SK-N-SH (cell line): ENCODE measurements at regions not wholly inside any gene's neighbourhood (a gene's known extent, or its start where the extent isn't known, plus 50 kb on each side); places are given as distances from the start of the nearest gene placed in this dataset.

Source experiments
- CTCF ChIA-PET: fragments of 300-600, 350-600 bp; formaldehyde crosslinking; extraction: SDS; loops from one replicate; lab custom pipeline; 2021; lab: Yijun Ruan, JAX
- POLR2A ChIA-PET: fragments of 350-600 bp; sonication (Branson Sonifier 250); formaldehyde crosslinking; extraction: SDS; loops from one replicate; lab custom pipeline; 2020; ENCODE audit warnings: antibody characterized with exemption, inconsistent platforms; lab: Yijun Ruan, JAX
- DNase-seq: peaks from one replicate; pipeline ENCODE4 v3.0.0; 2012
- H2AFZ ChIP-seq: fragments of 200-600 bp; sonication (generic); 2 replicates; pipeline ENCODE4 v1.8.1; 2016; ENCODE audit warnings: antibody characterized with exemption, mild to moderate bottlenecking, low read depth
- H3F3A ChIP-seq: fragments of 200-600 bp; sonication (generic); replicated peaks from 2 replicates; pipeline ENCODE3; 2016; ENCODE audit warnings: antibody characterized with exemption, mild to moderate bottlenecking; ENCODE audit not compliant: insufficient read depth
- H3K27ac ChIP-seq, 2 experiments: fragments of 200-500 bp in 1 of 2; fragments of 200-600 bp in 1 of 2; sonication (Bioruptor generic) in 1 of 2; sonication (generic), shearing (Covaris generic) in 1 of 2; 2 replicates each; pipeline versions ENCODE4 v1.5.1 to v1.6.1; 2014 to 2016; ENCODE audit warnings: low read depth in 2 of 2, inconsistent platforms in 1 of 2, low read length in 1 of 2, mild to moderate bottlenecking in 1 of 2, mixed read lengths in 1 of 2
- H3K27me3 ChIP-seq: fragments of 200-600 bp; sonication (generic), shearing (Covaris generic); 2 replicates; pipeline ENCODE4 v1.6.1; 2016; ENCODE audit warnings: mixed run types; ENCODE audit not compliant: insufficient read depth
- H3K36me3 ChIP-seq, 2 experiments: fragments of 200-500 bp in 1 of 2; fragments of 200-600 bp in 1 of 2; sonication (Bioruptor generic) in 1 of 2; sonication (generic) in 1 of 2; replicated peaks in 1 of 2; 2 replicates each; pipeline versions ENCODE3 to v1.5.1; 2014 to 2016; ENCODE audit warnings: low read length in 1 of 2, mild to moderate bottlenecking in 1 of 2; ENCODE audit not compliant: insufficient read depth in 2 of 2, control insufficient read depth in 1 of 2
- H3K4me1 ChIP-seq, 2 experiments: fragments of 200-500 bp in 1 of 2; fragments of 200-600 bp in 1 of 2; sonication (Bioruptor generic) in 1 of 2; sonication (generic), shearing (Covaris generic) in 1 of 2; 2 replicates each; pipeline versions ENCODE4 v1.5.1 to v1.6.1; 2014 to 2016; ENCODE audit warnings: low read depth in 1 of 2, low read length in 1 of 2, mixed run types in 1 of 2; ENCODE audit not compliant: insufficient read depth in 2 of 2, control insufficient read depth in 1 of 2
- H3K4me2 ChIP-seq: fragments of 200-600 bp; sonication (generic), shearing (Covaris generic); 2 replicates; pipeline ENCODE4 v1.6.1; 2017; ENCODE audit warnings: mixed run types
- H3K4me3 ChIP-seq, 2 experiments: fragments of 200-500 bp in 1 of 2; fragments of 200-600 bp in 1 of 2; sonication (Bioruptor generic) in 1 of 2; sonication (generic), shearing (Covaris generic) in 1 of 2; 2 replicates each; pipeline versions ENCODE4 v1.5.1 to v1.8.1; 2014 to 2016; ENCODE audit warnings: low read depth in 2 of 2, inconsistent platforms in 1 of 2, low read length in 1 of 2, mild to moderate bottlenecking in 1 of 2, mixed read lengths in 1 of 2, moderate library complexity in 1 of 2
- H3K79me2 ChIP-seq: fragments of 200-600 bp; sonication (generic); 2 replicates; pipeline ENCODE4 v1.8.1; 2017; ENCODE audit warnings: mild to moderate bottlenecking; ENCODE audit not compliant: insufficient read depth
- H3K9ac ChIP-seq: fragments of 200-600 bp; sonication (generic); 2 replicates; pipeline ENCODE4 v1.6.1; 2017; ENCODE audit warnings: mixed run types
- H3K9me2 ChIP-seq: fragments of 200-600 bp; sonication (generic); 2 replicates; pipeline ENCODE4 v1.6.1; 2017; ENCODE audit warnings: mixed run types
- H3K9me3 ChIP-seq: fragments of 200-600 bp; sonication (generic); 2 replicates; pipeline ENCODE4 v1.6.1; 2017; ENCODE audit warnings: mixed run types, mild to moderate bottlenecking, moderate library complexity
- H4K20me1 ChIP-seq: fragments of 200-600 bp; sonication (generic); 2 replicates; pipeline ENCODE4 v1.6.1; 2017; ENCODE audit warnings: mild to moderate bottlenecking, mixed run types; ENCODE audit not compliant: insufficient read depth
- FOSL2 ChIP-seq: IDR thresholded peaks from 2 replicates; pipeline ENCODE4 v1.4.0; 2012; ENCODE audit warnings: low read depth, mild to moderate bottlenecking, moderate library complexity, borderline replicate concordance
- FOXM1 ChIP-seq: IDR thresholded peaks from 2 replicates; pipeline ENCODE4 v1.4.0; 2012; ENCODE audit warnings: low read depth, mild to moderate bottlenecking
- GABPA ChIP-seq: IDR thresholded peaks from 2 replicates; pipeline ENCODE4 v1.4.0; 2012; ENCODE audit warnings: low read depth, mild to moderate bottlenecking
- NFIC ChIP-seq: IDR thresholded peaks from 2 replicates; pipeline ENCODE4 v1.4.0; 2012; ENCODE audit warnings: borderline replicate concordance
- POLR2AphosphoS5 ChIP-seq: IDR thresholded peaks from 2 replicates; pipeline ENCODE4 v1.6.1; 2012; ENCODE audit warnings: low read depth, low read length
- RAD21 ChIP-seq: IDR thresholded peaks from 2 replicates; pipeline ENCODE4 v1.6.1; 2012; ENCODE audit warnings: mild to moderate bottlenecking, low read length
- REST ChIP-seq: IDR thresholded peaks from 2 replicates; pipeline ENCODE4 v1.6.1; 2012; ENCODE audit warnings: mild to moderate bottlenecking, low read depth, low read length, moderate library complexity
- RFX5 ChIP-seq: IDR thresholded peaks from 2 replicates; pipeline ENCODE4 v1.6.1; 2012; ENCODE audit warnings: mild to moderate bottlenecking, improper control_type of control experiment, low read length
- SMC3 ChIP-seq: IDR thresholded peaks from 2 replicates; pipeline ENCODE4 v1.6.1; 2012; ENCODE audit warnings: low read depth, low read length, improper control_type of control experiment
- TCF12 ChIP-seq: IDR thresholded peaks from 2 replicates; pipeline ENCODE4 v1.4.0; 2012
- YY1 ChIP-seq: IDR thresholded peaks from 2 replicates; pipeline ENCODE4 v1.4.0; 2012; ENCODE audit warnings: low read depth, mild to moderate bottlenecking
- WGBS: methylation state at CpG from one replicate; pipeline ENCODE4 v1.1.6; 2017; ENCODE audit warnings: low lambda C conversion rate; 5-methylcytosine and 5-hydroxymethylcytosine counted together
- TF ChIP-seq, protein P1 (sequence below): IDR thresholded peaks from 2 replicates; pipeline ENCODE4 v1.4.0; 2012; ENCODE audit warnings: low read depth
- TF ChIP-seq, protein P2 (sequence below): fragments of 150-350 bp; IDR thresholded peaks from 2 replicates; pipeline ENCODE4 v1.6.1; 2017; ENCODE audit warnings: antibody characterized with exemption, low read length, low read depth, borderline replicate concordance
- TF ChIP-seq, protein P3 (sequence below): IDR thresholded peaks from 2 replicates; pipeline ENCODE4 v1.4.0; 2012; ENCODE audit warnings: low read depth, borderline replicate concordance
- TF ChIP-seq, protein P4 (sequence below): IDR thresholded peaks from 2 replicates; pipeline ENCODE4; 2012

GRCh38 chr2:146817613-146818012 lies 1027.2 kb upstream of the ACVR2A start:
- H3K4me3 ChIP-seq: no peak overlapping the region
- no peaks in the 10 kb centered on the region for H3K36me3 ChIP-seq
- no peaks in the 10 kb centered on the region for H3K79me2 ChIP-seq
- H3K9ac ChIP-seq: no peak overlapping the region
- DNase-seq: no peak
- H3K4me2 ChIP-seq: no peak overlapping the region
- no peaks in the 10 kb centered on the region for H4K20me1 ChIP-seq
- no peaks in the 10 kb centered on the region for H3F3A ChIP-seq
- no peaks in the 10 kb centered on the region for H3K9me2 ChIP-seq
- H3K4me1 ChIP-seq: no peaks in the 10 kb centered on the region; a peak in 1 of 4 replicates
- H3K9me3 ChIP-seq: no peaks in the 10 kb centered on the region
- CTCF ChIA-PET: interaction anchor here (0.6 kb wide), 1 partner anchor 1664 kb away, joined by 3 read pairs; no protein-coding TSS in a partner anchor
- H2AFZ ChIP-seq: no peak overlapping the region
- no peak for TF ChIP-seq GABPA
- TF ChIP-seq RAD21: no peak
- WGBS: 43% methylated on average over 1 of the region's 1 CpG
- H3K27ac ChIP-seq: no peak overlapping the region
- POLR2A ChIA-PET: no interaction called here
- H3K27me3 ChIP-seq: no peaks in the 10 kb centered on the region

DNA sequence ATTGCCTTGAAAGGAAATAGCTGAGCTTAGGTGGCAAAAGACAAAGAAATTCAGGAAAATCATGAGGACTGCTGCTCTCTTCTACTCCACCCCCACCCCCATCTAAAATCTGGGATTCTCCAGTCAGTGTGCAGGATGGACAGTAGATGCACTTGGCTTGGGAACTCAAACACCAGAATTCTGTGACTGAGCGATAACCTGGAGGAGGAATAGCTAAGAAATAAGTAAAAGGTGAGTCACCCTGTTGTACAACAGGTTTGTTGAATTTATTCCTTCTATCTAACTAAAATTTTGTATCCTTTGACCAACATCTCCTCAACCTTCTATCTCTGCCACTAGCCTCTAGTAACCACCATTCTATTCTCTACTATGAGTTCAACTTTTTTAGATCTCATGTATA lies 1029.9 kb upstream of the ACVR2A start:
- no peak overlapping the region for H3K9ac ChIP-seq
- ChIA-PET CTCF (no interaction called here), POLR2A (interaction anchor here (0.6 kb wide), 1 partner anchor 116 kb away, joined by 3 read pairs; no protein-coding TSS in a partner anchor)
- H3K4me3 ChIP-seq: no peak overlapping the region
- H3K4me2 ChIP-seq: no peak overlapping the region
- H3K36me3 ChIP-seq: no peaks in the 10 kb centered on the region
- TF ChIP-seq POLR2AphosphoS5: no peak
- TF ChIP-seq RFX5: no peak
- no peak for TF ChIP-seq GABPA
- TF ChIP-seq, protein P1, sequence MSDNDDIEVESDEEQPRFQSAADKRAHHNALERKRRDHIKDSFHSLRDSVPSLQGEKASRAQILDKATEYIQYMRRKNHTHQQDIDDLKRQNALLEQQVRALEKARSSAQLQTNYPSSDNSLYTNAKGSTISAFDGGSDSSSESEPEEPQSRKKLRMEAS: no peak
- TF ChIP-seq, protein P2, sequence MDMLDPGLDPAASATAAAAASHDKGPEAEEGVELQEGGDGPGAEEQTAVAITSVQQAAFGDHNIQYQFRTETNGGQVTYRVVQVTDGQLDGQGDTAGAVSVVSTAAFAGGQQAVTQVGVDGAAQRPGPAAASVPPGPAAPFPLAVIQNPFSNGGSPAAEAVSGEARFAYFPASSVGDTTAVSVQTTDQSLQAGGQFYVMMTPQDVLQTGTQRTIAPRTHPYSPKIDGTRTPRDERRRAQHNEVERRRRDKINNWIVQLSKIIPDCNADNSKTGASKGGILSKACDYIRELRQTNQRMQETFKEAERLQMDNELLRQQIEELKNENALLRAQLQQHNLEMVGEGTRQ: no peak
- TF ChIP-seq SMC3: no peak
- no peaks in the 10 kb centered on the region for H3K9me2 ChIP-seq
- no peaks in the 10 kb centered on the region for H3K79me2 ChIP-seq
- H3K27me3 ChIP-seq: no peaks in the 10 kb centered on the region
- DNase-seq: no peak
- no peak overlapping the region for H2AFZ ChIP-seq
- 27% methylated on average over 1 of the region's 1 CpG for WGBS
- no peaks in the 10 kb centered on the region for H3K9me3 ChIP-seq
- H3F3A ChIP-seq: no peaks in the 10 kb centered on the region
- H4K20me1 ChIP-seq: no peaks in the 10 kb centered on the region
- no peaks in the 10 kb centered on the region for H3K4me1 ChIP-seq
- H3K27ac ChIP-seq: no peak overlapping the region

GRCh38 chr2:146807568-146808168 lies 1037.2 kb upstream of the ACVR2A start:
- H3K79me2 ChIP-seq: no peaks in the 10 kb centered on the region
- H3K36me3 ChIP-seq: no peaks in the 10 kb centered on the region
- no peak overlapping the region for H3K4me3 ChIP-seq
- no peaks in the 10 kb centered on the region for H3K9me3 ChIP-seq
- H3K9ac ChIP-seq: no peak overlapping the region
- no peak overlapping the region for H2AFZ ChIP-seq
- no peaks in the 10 kb centered on the region for H3F3A ChIP-seq
- CTCF ChIA-PET: no interaction called here
- WGBS: 22% methylated on average over 6 of the region's 17 CpGs
- POLR2A ChIA-PET: no interaction called here
- no peaks in the 10 kb centered on the region for H3K4me1 ChIP-seq
- H3K27me3 ChIP-seq: no peaks in the 10 kb centered on the region
- H4K20me1 ChIP-seq: no peaks in the 10 kb centered on the region
- no peaks in the 10 kb centered on the region for H3K9me2 ChIP-seq
- no peak for DNase-seq
- no peak overlapping the region for H3K27ac ChIP-seq
- no peak overlapping the region for H3K4me2 ChIP-seq
- TF ChIP-seq POLR2AphosphoS5 (no peak), YY1 (no peak), SMC3 (no peak), NFIC (no peak), FOSL2 (no peak), TCF12 (no peak), REST (no peak), FOXM1 (no peak)
- TF ChIP-seq, protein P1: no peak
- TF ChIP-seq, protein P3, sequence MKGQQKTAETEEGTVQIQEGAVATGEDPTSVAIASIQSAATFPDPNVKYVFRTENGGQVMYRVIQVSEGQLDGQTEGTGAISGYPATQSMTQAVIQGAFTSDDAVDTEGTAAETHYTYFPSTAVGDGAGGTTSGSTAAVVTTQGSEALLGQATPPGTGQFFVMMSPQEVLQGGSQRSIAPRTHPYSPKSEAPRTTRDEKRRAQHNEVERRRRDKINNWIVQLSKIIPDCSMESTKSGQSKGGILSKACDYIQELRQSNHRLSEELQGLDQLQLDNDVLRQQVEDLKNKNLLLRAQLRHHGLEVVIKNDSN: no peak
- TF ChIP-seq, protein P4, sequence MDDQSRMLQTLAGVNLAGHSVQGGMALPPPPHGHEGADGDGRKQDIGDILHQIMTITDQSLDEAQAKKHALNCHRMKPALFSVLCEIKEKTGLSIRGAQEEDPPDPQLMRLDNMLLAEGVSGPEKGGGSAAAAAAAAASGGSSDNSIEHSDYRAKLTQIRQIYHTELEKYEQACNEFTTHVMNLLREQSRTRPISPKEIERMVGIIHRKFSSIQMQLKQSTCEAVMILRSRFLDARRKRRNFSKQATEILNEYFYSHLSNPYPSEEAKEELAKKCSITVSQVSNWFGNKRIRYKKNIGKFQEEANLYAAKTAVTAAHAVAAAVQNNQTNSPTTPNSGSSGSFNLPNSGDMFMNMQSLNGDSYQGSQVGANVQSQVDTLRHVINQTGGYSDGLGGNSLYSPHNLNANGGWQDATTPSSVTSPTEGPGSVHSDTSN: no peak
